GM12874 (cell line): ENCODE measurements at regions not wholly inside any gene's neighbourhood (a gene's known extent, or its start where the extent isn't known, plus 50 kb on each side); places are given as distances from the start of the nearest gene placed in this dataset.

Source experiments
- TF ChIP-seq, protein P1 (sequence below): IDR thresholded peaks from 2 replicates; pipeline ENCODE4 v1.5.1; 2011; ENCODE audit warnings: low read depth, mild to moderate bottlenecking, control low read depth, low read length, moderate library complexity; ENCODE audit not compliant: insufficient read depth

DNA sequence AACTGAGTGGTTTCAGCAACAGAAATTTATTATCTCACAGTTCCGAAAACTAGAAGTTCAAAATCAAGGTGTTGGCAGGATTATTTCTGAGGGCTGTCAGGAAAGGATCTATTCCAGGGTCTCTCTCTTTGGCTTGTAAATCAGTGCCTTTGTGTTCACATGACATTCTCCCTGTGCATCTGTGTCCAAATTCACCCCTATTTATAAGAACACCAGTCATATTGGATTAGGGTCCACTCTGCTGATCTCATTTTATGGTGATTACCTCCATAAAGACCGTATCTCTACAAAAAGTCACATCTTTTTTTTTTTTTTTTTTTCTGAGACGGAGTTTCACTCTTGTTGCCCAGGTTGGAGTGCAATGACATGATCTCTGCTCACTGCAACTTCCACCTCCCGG is 68.6 kb upstream of the MARCKS start:
- TF ChIP-seq, protein P1, sequence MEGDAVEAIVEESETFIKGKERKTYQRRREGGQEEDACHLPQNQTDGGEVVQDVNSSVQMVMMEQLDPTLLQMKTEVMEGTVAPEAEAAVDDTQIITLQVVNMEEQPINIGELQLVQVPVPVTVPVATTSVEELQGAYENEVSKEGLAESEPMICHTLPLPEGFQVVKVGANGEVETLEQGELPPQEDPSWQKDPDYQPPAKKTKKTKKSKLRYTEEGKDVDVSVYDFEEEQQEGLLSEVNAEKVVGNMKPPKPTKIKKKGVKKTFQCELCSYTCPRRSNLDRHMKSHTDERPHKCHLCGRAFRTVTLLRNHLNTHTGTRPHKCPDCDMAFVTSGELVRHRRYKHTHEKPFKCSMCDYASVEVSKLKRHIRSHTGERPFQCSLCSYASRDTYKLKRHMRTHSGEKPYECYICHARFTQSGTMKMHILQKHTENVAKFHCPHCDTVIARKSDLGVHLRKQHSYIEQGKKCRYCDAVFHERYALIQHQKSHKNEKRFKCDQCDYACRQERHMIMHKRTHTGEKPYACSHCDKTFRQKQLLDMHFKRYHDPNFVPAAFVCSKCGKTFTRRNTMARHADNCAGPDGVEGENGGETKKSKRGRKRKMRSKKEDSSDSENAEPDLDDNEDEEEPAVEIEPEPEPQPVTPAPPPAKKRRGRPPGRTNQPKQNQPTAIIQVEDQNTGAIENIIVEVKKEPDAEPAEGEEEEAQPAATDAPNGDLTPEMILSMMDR, result no peak

DNA sequence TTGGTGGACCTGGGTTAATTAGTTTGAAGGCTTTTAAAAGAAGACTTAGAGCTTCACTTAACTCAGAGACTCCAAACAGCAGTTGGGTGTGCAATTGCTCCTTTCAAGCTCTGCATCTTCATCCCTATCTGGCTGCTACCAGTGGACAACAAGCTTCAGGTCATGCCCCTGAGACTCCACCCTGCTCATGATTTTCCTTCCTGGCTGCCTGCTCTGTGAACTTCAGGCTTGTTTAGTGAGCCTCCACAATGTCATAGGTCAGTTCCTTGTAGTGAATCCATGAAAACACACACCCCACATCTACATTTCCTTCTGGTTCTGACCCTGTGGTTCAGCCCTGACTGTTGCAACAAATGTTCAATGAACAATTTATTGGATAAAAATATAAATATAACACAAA is 61.1 kb upstream of the MARCKS start:
- TF ChIP-seq, protein P1, result no peak

DNA sequence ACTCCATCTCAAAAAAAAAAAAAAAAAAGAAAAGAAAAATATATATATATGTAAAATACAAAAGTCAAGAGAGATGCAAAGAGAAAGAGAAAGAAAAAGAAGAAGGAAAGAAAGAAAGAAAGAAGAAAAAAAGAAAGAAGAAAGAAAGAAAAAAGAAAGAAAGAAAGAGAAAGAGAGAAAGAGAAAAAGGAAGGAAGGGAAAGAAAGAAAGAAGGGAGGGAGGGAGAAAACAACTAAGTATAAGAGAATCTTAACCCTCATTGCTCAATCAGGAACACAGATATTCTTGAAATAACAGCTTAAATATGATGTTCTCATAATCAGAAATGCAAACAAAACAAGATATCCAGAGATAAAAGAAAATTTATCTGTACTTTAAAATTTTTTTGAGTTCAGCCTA is 54.4 kb upstream of the MARCKS start:
- TF ChIP-seq, protein P1, result no peak

DNA sequence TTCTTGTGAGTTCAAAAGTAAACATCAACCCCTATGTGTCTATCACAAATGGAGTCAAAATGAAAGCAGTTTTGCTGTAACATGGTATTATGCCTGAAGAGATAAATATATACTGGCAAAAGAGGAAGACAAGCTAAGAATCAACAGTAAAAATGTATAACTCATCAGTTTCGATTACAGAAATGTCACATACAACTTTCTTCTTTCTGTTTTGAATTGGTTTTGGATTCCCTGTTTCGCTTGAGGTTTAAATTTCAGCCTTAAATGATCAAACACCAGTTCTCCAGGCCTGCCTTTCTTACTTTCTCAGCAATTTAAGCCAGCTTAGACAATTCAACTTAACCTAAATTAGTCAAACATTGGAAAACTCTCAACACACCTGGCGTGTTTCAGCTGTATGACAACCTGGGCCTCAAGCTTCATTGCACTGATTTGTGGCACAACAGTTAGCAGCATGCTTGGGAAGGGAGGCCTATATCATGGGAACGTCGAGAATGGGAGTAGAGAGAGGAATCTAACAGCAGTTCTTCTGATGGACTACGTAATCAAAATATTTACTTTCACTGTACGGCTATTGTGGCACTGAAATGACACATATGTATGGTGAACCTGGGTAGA is 51.9 kb upstream of the MARCKS start:
- TF ChIP-seq, protein P1, result no peak

DNA sequence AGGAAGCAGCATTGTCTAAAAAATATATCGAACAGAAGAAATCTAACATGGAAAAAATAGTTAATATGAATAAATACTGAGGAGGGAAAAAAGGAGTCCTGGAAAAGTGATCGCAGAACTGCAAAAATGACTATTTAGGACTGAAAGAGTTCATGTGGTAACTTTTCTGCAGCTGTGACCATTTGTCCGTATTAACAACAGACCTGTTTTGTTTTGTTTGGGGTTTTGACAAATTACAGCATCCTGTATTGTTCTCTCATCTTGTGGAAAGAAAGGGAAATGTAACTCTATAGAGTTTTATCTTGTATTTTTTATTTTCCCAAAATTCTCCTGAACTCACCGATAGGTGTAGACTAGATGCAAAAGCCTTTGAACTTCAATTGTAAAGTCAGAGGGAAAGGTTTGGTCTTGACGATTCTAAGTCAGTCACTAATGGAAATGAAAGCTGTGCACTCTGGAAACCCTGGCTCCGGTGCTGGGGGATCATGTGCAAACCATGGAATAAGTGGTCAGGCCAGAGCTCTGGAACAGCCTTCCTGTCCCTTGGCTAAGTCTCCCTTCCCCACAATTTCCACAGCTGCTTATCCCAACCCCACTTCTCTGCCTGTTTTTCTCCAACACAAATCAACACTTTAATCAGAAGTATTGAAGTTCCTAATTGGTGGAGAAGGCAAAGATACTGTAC is 51.2 kb upstream of the MARCKS start:
- TF ChIP-seq, protein P1, result no peak
